ENCODE measurements at regions not wholly inside any gene's neighbourhood (a gene's known extent, or its start where the extent isn't known, plus 50 kb on each side); places are given as distances from the start of the nearest gene placed in this dataset.
A peak's percentile ranks its signal among the peaks of the same experiment; 100 is the strongest.

GRCh38 chr5:68729678-68730077 lies 364.1 kb upstream of the SLC30A5 start:
- no peak for DNase-seq

GRCh38 chr5:68730220-68730978 lies 363.4 kb upstream of the SLC30A5 start:
- DNase-seq, result no peak

GRCh38 chr5:68730979-68731654 lies 362.7 kb upstream of the SLC30A5 start:
- DNase-seq, result no peak

- DNase-seq, result no peak
These were observed 361.6 kb upstream of the SLC30A5 start for GRCh38 chr5:68732251-68732650.

- DNase-seq, result no peak
These were observed 359.0 kb upstream of the SLC30A5 start for GRCh38 chr5:68734781-68735180.

- DNase-seq, result no peak
These were observed 355.6 kb upstream of the SLC30A5 start for GRCh38 chr5:68738236-68738635.

GRCh38 chr5:68738841-68739240 lies 355.0 kb upstream of the SLC30A5 start:
- DNase-seq, result no peak

- DNase-seq, result no peak
These were observed 354.1 kb upstream of the SLC30A5 start for GRCh38 chr5:68739752-68740151.

GRCh38 chr5:68740226-68740910 lies 353.4 kb upstream of the SLC30A5 start:
- DNase-seq, result peak; percentile 82

GRCh38 chr5:68744206-68744605 lies 349.6 kb upstream of the SLC30A5 start:
- no peak for DNase-seq

GRCh38 chr5:68745448-68745847 lies 348.4 kb upstream of the SLC30A5 start:
- DNase-seq, result no peak

- no peak for DNase-seq
These were observed 347.6 kb upstream of the SLC30A5 start for GRCh38 chr5:68746220-68746619.

GRCh38 chr5:68746643-68747420 lies 347.0 kb upstream of the SLC30A5 start:
- DNase-seq, result no peak

- DNase-seq, result no peak
These were observed 346.3 kb upstream of the SLC30A5 start for GRCh38 chr5:68747521-68747920.

GRCh38 chr5:68748101-68748500 lies 345.7 kb upstream of the SLC30A5 start:
- DNase-seq, result no peak

GRCh38 chr5:68749077-68749476 lies 344.7 kb upstream of the SLC30A5 start:
- DNase-seq, result no peak

- no peak for DNase-seq
These were observed 344.2 kb upstream of the SLC30A5 start for GRCh38 chr5:68749631-68750030.

- no peak for DNase-seq
These were observed 342.2 kb upstream of the SLC30A5 start for GRCh38 chr5:68751661-68752060.

GRCh38 chr5:68754536-68754935 lies 339.3 kb upstream of the SLC30A5 start:
- no peak for DNase-seq

- DNase-seq, result no peak
These were observed 338.5 kb upstream of the SLC30A5 start for GRCh38 chr5:68755293-68755692.

- no peak for DNase-seq
These were observed 336.8 kb upstream of the SLC30A5 start for GRCh38 chr5:68757006-68757405.

- DNase-seq, result no peak
These were observed 336.1 kb upstream of the SLC30A5 start for GRCh38 chr5:68757626-68758212.

- no peak for DNase-seq
These were observed 334.2 kb upstream of the SLC30A5 start for GRCh38 chr5:68759593-68759992.
